PC-3 (cell line): ENCODE measurements at regions not wholly inside any gene's neighbourhood (a gene's known extent, or its start where the extent isn't known, plus 50 kb on each side); places are given as distances from the start of the nearest gene placed in this dataset.
A peak's percentile ranks its signal among the peaks of the same experiment; 100 is the strongest.

ENCODE experiments used
- ATAC-seq: fragments of 200-7000 bp; cut with Tn5 transposase; 2 replicates; pipeline ENCODE4 v1.9.1; 2020; ENCODE audit warnings: mild to moderate bottlenecking, moderate library complexity
- BruUV-seq: library from RNA; stranded (reverse); fragments of 400-500 nt; replicated peaks from 2 replicates; lab custom pipeline; 2021; lab: Mats Ljungman, UMichigan
- CTCF ChIA-PET: fragments of 300-600 bp; sonication (Branson Sonifier 250); formaldehyde crosslinking; loops from one replicate; lab custom pipeline; 2022; ENCODE audit warnings: antibody characterized with exemption; lab: Charles Lee
- POLR2A ChIA-PET: fragments of 300-600 bp; sonication (Branson Sonifier 250); formaldehyde crosslinking; loops from one replicate; lab custom pipeline; 2022; ENCODE audit warnings: antibody characterized with exemption; ENCODE audit not compliant: unreplicated experiment; lab: Charles Lee
- DNase-seq: peaks from one replicate; pipeline ENCODE4 v3.0.0-alpha.2; 2015
- H2AFZ ChIP-seq: fragments of 300-600 bp; sonication (generic); 2 replicates; pipeline ENCODE4 v1.6.0; 2016; ENCODE audit warnings: antibody characterized with exemption, low read length
- H3F3A ChIP-seq: fragments of 300-600 bp; sonication (generic); one replicate; pipeline ENCODE4 v1.6.0; 2017; ENCODE audit warnings: antibody characterized with exemption, low read length, control low read depth, mild to moderate bottlenecking; ENCODE audit not compliant: unreplicated experiment
- H3K27ac ChIP-seq: fragments of 300-600 bp; sonication (generic); 2 replicates; pipeline ENCODE4 v1.5.1; 2016; ENCODE audit warnings: mild to moderate bottlenecking, low read length
- H3K27me3 ChIP-seq: fragments of 300-600 bp; sonication (generic); 2 replicates; pipeline ENCODE4 v1.6.1; 2016; ENCODE audit warnings: low read length, mixed read lengths
- H3K36me3 ChIP-seq: fragments of 300-600 bp; sonication (generic); 2 replicates; pipeline ENCODE4 v1.6.1; 2016; ENCODE audit warnings: low read depth, mixed run types, low read length, mixed read lengths
- H3K4me1 ChIP-seq: fragments of 300-600 bp; sonication (generic); 2 replicates; pipeline ENCODE4 v1.5.1; 2016; ENCODE audit warnings: low read length; ENCODE audit not compliant: insufficient read depth
- H3K4me2 ChIP-seq: fragments of 300-600 bp; sonication (generic); 2 replicates; pipeline ENCODE4 v1.6.0; 2016; ENCODE audit warnings: low read length
- H3K4me3 ChIP-seq: fragments of 300-600 bp; sonication (generic); 2 replicates; pipeline ENCODE4 v1.5.1; 2016; ENCODE audit warnings: mild to moderate bottlenecking, low read length, mixed read lengths
- H3K79me2 ChIP-seq: fragments of 300-600 bp; sonication (generic); 2 replicates; pipeline ENCODE4 v1.6.1; 2017; ENCODE audit warnings: low read length, mixed read lengths
- H3K9ac ChIP-seq: fragments of 300-600 bp; sonication (generic); 2 replicates; pipeline ENCODE4 v1.6.0; 2016; ENCODE audit warnings: mild to moderate bottlenecking, low read length
- H3K9me2 ChIP-seq: fragments of 300-600 bp; sonication (generic); replicated peaks from 2 replicates; pipeline ENCODE4 v1.6.1; 2016; ENCODE audit warnings: mixed run types, low read length, mixed read lengths
- H3K9me3 ChIP-seq: fragments of 300-600 bp; sonication (generic); 2 replicates; pipeline ENCODE4 v1.6.1; 2016; ENCODE audit warnings: low read length, mixed read lengths
- H4K20me1 ChIP-seq: fragments of 300-600 bp; sonication (generic); 2 replicates; pipeline ENCODE4 v1.6.1; 2016; ENCODE audit warnings: low read length, mixed read lengths
- CTCF ChIP-seq: fragments of 300-600 bp; sonication (generic); conservative IDR thresholded peaks from 2 replicates; pipeline ENCODE4 v1.5.1; 2017; ENCODE audit warnings: antibody characterized with exemption, low read depth, mild to moderate bottlenecking, low read length
- EZH2 ChIP-seq: fragments of 300-600 bp; sonication (generic); IDR thresholded peaks from one replicate; pipeline ENCODE4 v1.6.1; 2017; ENCODE audit warnings: antibody characterized with exemption, mild to moderate bottlenecking, low read length; ENCODE audit not compliant: unreplicated experiment
- EZH2phosphoT487 ChIP-seq: fragments of 300-600 bp; sonication (generic); IDR thresholded peaks from 2 replicates; pipeline ENCODE4 v1.6.1; 2018; ENCODE audit warnings: mild to moderate bottlenecking, antibody characterized with exemption, low read length, borderline replicate concordance
- intact Hi-C: fragments of 100-400 bp; cut with micrococcal nuclease; formaldehyde crosslinking; loops from 2 replicates; pipeline ENCODE4 v1.9.0; 2023

GRCh38 chr4:42732776-42733175, 75.9 kb upstream of the ATP8A1 start:
- H3K27me3 ChIP-seq, result no peaks in the 10 kb centered on the region
- intact Hi-C loops, result no loop called here
- no peak overlapping the region for H3K9ac ChIP-seq
- no peak overlapping the region for H3K27ac ChIP-seq
- no peak overlapping the region for H3K4me3 ChIP-seq
- no TSS peak for BruUV-seq
- no peak for TF ChIP-seq EZH2
- TF ChIP-seq CTCF, result no peak
- TF ChIP-seq EZH2phosphoT487, result no peak
- H3K79me2 ChIP-seq, result no peaks in the 10 kb centered on the region
- no peaks in the 10 kb centered on the region for H3K9me2 ChIP-seq
- H2AFZ ChIP-seq, result no peak overlapping the region
- no peak overlapping the region for H3K4me2 ChIP-seq
- no peaks in the 10 kb centered on the region for H3K4me1 ChIP-seq
- H3F3A ChIP-seq, result no peaks in the 10 kb centered on the region
- no peak for DNase-seq
- H3K9me3 ChIP-seq, result no peaks in the 10 kb centered on the region
- ChIA-PET POLR2A (no interaction called here), CTCF (no interaction called here)
- no peaks in the 10 kb centered on the region for H4K20me1 ChIP-seq
- ATAC-seq, result no peak
- no peaks in the 10 kb centered on the region for H3K36me3 ChIP-seq

- no peak overlapping the region for H3K4me3 ChIP-seq
- H3F3A ChIP-seq, result no peaks in the 10 kb centered on the region
- intact Hi-C loops, result no loop called here
- POLR2A ChIA-PET, result no interaction called here
- no peak for TF ChIP-seq EZH2phosphoT487
- TF ChIP-seq CTCF, result no peak
- TF ChIP-seq EZH2, result no peak
- no peaks in the 10 kb centered on the region for H3K79me2 ChIP-seq
- no peak overlapping the region for H3K27ac ChIP-seq
- no peaks in the 10 kb centered on the region for H3K4me1 ChIP-seq
- H3K4me2 ChIP-seq, result no peak overlapping the region
- H3K36me3 ChIP-seq, result no peaks in the 10 kb centered on the region
- no peak for ATAC-seq
- CTCF ChIA-PET, result no interaction called here
- H3K9me3 ChIP-seq, result no peaks in the 10 kb centered on the region
- BruUV-seq, result no TSS peak
- H3K9me2 ChIP-seq, result no peaks in the 10 kb centered on the region
- no peak for DNase-seq
- H3K27me3 ChIP-seq, result no peaks in the 10 kb centered on the region
- no peaks in the 10 kb centered on the region for H4K20me1 ChIP-seq
- H2AFZ ChIP-seq, result no peak overlapping the region
- H3K9ac ChIP-seq, result no peak overlapping the region
Measured at GRCh38 chr4:42729505-42730237, 72.8 kb upstream of the ATP8A1 start.

DNA sequence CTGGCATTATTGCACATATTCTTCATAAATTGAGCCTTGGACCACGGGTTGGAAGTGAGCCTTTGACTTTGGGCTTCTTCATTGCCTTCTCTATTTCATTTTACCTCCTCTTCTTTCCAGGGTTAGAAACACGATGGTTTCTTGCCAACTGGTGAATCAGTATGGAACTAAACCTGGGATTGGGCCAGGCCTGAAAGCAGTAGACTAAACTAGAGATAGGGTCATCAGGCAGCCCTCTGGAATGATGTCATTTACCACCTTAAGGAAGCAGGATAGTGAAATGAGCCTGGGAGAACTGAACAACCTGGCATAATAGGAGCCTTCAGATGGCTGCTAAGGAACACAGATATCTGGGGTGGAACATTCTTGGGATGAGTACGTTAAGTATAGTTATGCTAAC, 67.5 kb upstream of the ATP8A1 start:
- Histone ChIP-seq H4K20me1 (no peaks in the 10 kb centered on the region), H3F3A (no peaks in the 10 kb centered on the region), H3K9ac (no peak overlapping the region), H3K36me3 (no peaks in the 10 kb centered on the region), H3K9me2 (no peaks in the 10 kb centered on the region), H2AFZ (no peak overlapping the region), H3K4me1 (no peaks in the 10 kb centered on the region), H3K4me2 (no peak overlapping the region), H3K27me3 (no peaks in the 10 kb centered on the region), H3K4me3 (no peak overlapping the region), H3K79me2 (no peaks in the 10 kb centered on the region), H3K27ac (no peak overlapping the region), H3K9me3 (no peaks in the 10 kb centered on the region)
- BruUV-seq, result no TSS peak
- ChIA-PET POLR2A (no interaction called here), CTCF (no interaction called here)
- TF ChIP-seq EZH2 (no peak), EZH2phosphoT487 (no peak), CTCF (no peak)
- DNase-seq (peak; percentile 10), ATAC-seq (no peak)
- intact Hi-C loops, result no loop called here
